ENCODE measurements at regions not wholly inside any gene's neighbourhood (a gene's known extent, or its start where the extent isn't known, plus 50 kb on each side); places are given as distances from the start of the nearest gene placed in this dataset.

DNA sequence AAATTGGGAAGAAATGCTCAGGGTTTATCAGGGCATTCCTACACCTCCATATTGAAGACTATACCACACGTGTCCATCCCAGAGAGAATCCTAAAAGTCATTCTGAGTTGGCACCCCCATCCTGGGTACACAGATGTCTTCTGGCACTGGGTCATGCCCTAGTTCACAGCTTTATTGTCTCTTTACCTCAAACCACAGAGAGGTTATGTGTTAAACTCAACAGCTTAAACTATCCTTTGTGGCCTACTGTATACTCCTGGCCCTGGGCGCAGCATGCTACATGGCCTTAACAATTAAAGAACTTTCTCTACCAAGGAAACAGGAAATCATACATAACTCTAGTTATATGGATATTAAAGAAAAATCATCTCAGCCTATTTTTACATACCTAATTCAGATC lies 115.6 kb upstream of the SEM1 start:
- POLR2A ChIA-PET, result no interaction called here
- Histone ChIP-seq H4K20me1 (ENCODE audit: control insufficient read depth, insufficient read depth) (no peaks in the 10 kb centered on the region), H3K79me2 (ENCODE audit: control insufficient read depth, insufficient read depth, low read length) (no peaks in the 10 kb centered on the region), H2AFZ (ENCODE audit: control insufficient read depth, low read depth, low read length) (no peak overlapping the region), H3K9ac (ENCODE audit: control insufficient read depth, insufficient read depth, low read length) (no peak overlapping the region), H3K36me3 (ENCODE audit: control insufficient read depth in 2 of 2, insufficient read depth in 2 of 2, low read length in 1 of 2) (no peaks in the 10 kb centered on the region), H3K27me3 (replicated peaks in 1 of 2; ENCODE audit: control insufficient read depth in 2 of 2, insufficient read depth in 2 of 2, low read length in 1 of 2) (no peaks in the 10 kb centered on the region; a peak in 1 of 4 replicates), H3K4me3 (no peak overlapping the region), H3K4me1 (ENCODE audit: control insufficient read depth, insufficient read depth, low read length) (no peaks in the 10 kb centered on the region), H3K9me3 (replicated peaks; ENCODE audit: control insufficient read depth, insufficient read depth, low read length) (no peaks in the 10 kb centered on the region), H3K27ac (ENCODE audit: control insufficient read depth, insufficient read depth) (no peak overlapping the region), H3K4me2 (ENCODE audit: control insufficient read depth, insufficient read depth) (no peak overlapping the region)
- DNase-seq (ENCODE audit: low read depth, low spot score), result no peak
- RAD21 ChIA-PET (ENCODE audit: unreplicated experiment), result no interaction called here
- no peak for ATAC-seq
- intact Hi-C loops (cut with micrococcal nuclease; ENCODE audit: unreplicated experiment) (no loop called here), in situ Hi-C loops (cut with MboI) (no loop called here)
- CTCF ChIA-PET, result no interaction called here
- TF ChIP-seq CBX3 (IDR thresholded peaks at IDR 0.05; ENCODE audit: borderline replicate concordance, low read depth) (no peak), ZNF384 (IDR thresholded peaks at IDR 0.05; ENCODE audit: borderline replicate concordance, low read depth, low read length) (no peak), NR2C2 (IDR thresholded peaks at IDR 0.05; ENCODE audit: borderline replicate concordance, control insufficient read depth, insufficient read length, low read depth) (no peak), KLF5 (IDR thresholded peaks at IDR 0.05; ENCODE audit: partially characterized antibody) (no peak), TARDBP (IDR thresholded peaks at IDR 0.05; ENCODE audit: borderline replicate concordance) (no peak), SREBF2 (IDR thresholded peaks at IDR 0.05; ENCODE audit: low read length) (no peak), SMARCA5 (IDR thresholded peaks at IDR 0.05) (no peak), RAD21 (IDR thresholded peaks at IDR 0.05; ENCODE audit: insufficient read depth, low read depth, low read length) (no peak), IKZF2 (IDR thresholded peaks at IDR 0.05) (no peak), NR2F1 (conservative IDR thresholded peaks at IDR 0.05) (no peak), SMAD5 (IDR thresholded peaks at IDR 0.05; ENCODE audit: low read depth) (no peak)
- TF ChIP-seq, protein P1, sequence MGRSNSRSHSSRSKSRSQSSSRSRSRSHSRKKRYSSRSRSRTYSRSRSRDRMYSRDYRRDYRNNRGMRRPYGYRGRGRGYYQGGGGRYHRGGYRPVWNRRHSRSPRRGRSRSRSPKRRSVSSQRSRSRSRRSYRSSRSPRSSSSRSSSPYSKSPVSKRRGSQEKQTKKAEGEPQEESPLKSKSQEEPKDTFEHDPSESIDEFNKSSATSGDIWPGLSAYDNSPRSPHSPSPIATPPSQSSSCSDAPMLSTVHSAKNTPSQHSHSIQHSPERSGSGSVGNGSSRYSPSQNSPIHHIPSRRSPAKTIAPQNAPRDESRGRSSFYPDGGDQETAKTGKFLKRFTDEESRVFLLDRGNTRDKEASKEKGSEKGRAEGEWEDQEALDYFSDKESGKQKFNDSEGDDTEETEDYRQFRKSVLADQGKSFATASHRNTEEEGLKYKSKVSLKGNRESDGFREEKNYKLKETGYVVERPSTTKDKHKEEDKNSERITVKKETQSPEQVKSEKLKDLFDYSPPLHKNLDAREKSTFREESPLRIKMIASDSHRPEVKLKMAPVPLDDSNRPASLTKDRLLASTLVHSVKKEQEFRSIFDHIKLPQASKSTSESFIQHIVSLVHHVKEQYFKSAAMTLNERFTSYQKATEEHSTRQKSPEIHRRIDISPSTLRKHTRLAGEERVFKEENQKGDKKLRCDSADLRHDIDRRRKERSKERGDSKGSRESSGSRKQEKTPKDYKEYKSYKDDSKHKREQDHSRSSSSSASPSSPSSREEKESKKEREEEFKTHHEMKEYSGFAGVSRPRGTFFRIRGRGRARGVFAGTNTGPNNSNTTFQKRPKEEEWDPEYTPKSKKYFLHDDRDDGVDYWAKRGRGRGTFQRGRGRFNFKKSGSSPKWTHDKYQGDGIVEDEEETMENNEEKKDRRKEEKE (IDR thresholded peaks at IDR 0.05), result no peak
- FAIRE-seq, result no peak
- no TSS peak for BruUV-seq (replicated peaks)
- SMC1A ChIA-PET (ENCODE audit: uncharacterized antibody, unreplicated experiment), result interaction anchor here (0.8 kb wide), 1 partner anchor 19 kb away, joined by 4 read pairs; no protein-coding TSS in a partner anchor
- 21% methylated on average over 2 of the region's 2 CpGs for WGBS (ENCODE audit: insufficient coverage, insufficient replicate concordance, low lambda C conversion rate, missing lambda C conversion rate)

Measured in GM12878 (cell line).